ENCODE measurements at regions not wholly inside any gene's neighbourhood (a gene's known extent, or its start where the extent isn't known, plus 50 kb on each side); places are given as distances from the start of the nearest gene placed in this dataset.
A peak's percentile ranks its signal among the peaks of the same experiment; 100 is the strongest.

DNA sequence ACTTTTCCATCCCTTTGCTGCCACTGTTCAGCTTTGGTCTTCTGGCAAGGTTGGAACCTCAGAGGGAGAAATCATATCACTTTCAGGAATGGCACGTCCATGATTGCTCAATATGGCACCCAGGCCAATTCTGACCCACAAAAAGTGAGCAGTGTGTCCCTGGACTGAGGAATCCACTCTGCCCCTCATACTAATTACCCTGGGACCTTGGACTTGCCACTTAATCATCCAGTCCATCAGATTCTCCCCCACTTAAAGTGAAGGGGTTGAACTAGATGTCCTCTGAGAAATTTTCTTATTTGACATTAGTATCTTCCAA, 449.3 kb upstream of the CITED2 start:
- in situ Hi-C loops (cut with MboI; ENCODE audit: low sequenced_read_pairs): no loop called here
- no peak overlapping the region for H3K4me3 ChIP-seq
- no peaks in the 10 kb centered on the region for H3K9me3 ChIP-seq
- DNase-seq (ENCODE audit: low spot score in 2 of 2): no peak
- no peaks in the 10 kb centered on the region for H3K4me1 ChIP-seq
- no peaks in the 10 kb centered on the region for H3K36me3 ChIP-seq (replicated peaks)
- H3K27me3 ChIP-seq (ENCODE audit: low read depth): no peaks in the 10 kb centered on the region

DNA sequence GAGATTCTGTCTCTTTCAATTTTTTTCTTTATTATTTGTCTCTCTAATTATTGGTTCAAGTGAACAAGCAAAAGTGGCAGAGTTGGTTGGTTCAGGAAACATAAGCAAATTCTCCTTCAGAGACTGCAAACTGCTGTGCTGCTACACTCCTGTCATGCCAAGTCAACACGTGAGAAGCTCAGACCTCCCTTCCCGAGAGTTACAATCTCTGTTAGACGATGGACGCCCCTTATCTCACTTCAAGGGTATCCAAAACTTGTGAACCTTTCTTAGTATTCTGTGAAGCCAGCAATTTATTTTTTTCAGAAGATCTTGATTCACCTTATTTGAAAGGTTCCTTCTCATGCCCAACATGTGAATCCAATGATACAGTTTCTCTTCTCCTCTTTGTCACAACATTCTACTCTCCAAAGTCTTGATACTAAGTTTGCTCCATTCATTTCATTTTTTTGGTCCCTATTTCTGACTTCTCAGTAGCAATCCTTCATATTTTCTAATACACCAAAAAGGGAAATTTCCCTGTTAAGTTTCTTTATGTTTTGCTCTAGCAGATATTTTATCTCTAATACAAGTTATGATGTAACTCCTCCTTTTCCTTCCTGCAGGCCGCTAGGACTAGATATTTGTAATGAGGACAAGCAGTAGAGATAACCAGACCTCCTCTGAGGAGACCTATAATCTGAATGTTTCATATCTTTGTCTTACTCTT, 448.8 kb upstream of the CITED2 start:
- DNase-seq (ENCODE audit: low spot score in 2 of 2): no peak
- Histone ChIP-seq H3K27me3 (ENCODE audit: low read depth) (no peaks in the 10 kb centered on the region), H3K4me1 (no peaks in the 10 kb centered on the region), H3K36me3 (replicated peaks) (no peaks in the 10 kb centered on the region), H3K4me3 (no peak overlapping the region), H3K9me3 (no peaks in the 10 kb centered on the region)
- in situ Hi-C loops (cut with MboI; ENCODE audit: low sequenced_read_pairs): no loop called here

DNA sequence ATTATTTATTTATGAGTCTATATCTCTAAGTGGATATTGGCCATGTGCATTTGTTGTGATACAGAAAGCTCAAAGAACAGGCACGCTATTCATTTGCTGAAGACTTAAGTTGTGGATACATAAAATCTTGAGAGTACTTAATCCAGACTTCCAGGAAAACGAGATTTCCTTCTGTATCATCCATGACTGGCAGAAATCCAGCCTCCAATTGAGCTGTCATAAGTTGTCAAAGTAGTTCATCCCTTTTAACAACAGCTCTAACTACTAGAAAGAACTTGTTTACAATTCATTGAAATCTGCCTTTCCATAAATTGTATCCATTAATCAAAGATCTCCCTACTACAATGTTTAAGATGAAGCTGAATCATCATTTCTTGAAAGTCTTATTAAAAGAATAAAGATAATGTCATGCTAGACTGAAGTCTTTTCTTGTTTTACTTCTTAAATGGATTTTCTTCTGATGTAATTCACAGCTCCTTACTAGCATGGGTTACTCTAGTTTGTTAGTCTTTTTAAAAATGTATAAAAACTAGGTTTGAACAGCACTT, 447.3 kb upstream of the CITED2 start:
- Histone ChIP-seq H3K4me3 (no peak overlapping the region), H3K36me3 (replicated peaks) (no peaks in the 10 kb centered on the region), H3K9me3 (no peaks in the 10 kb centered on the region), H3K4me1 (no peaks in the 10 kb centered on the region), H3K27me3 (ENCODE audit: low read depth) (no peaks in the 10 kb centered on the region)
- in situ Hi-C loops (cut with MboI; ENCODE audit: low sequenced_read_pairs): no loop called here
- no peak for DNase-seq (ENCODE audit: low spot score in 2 of 2)

DNA sequence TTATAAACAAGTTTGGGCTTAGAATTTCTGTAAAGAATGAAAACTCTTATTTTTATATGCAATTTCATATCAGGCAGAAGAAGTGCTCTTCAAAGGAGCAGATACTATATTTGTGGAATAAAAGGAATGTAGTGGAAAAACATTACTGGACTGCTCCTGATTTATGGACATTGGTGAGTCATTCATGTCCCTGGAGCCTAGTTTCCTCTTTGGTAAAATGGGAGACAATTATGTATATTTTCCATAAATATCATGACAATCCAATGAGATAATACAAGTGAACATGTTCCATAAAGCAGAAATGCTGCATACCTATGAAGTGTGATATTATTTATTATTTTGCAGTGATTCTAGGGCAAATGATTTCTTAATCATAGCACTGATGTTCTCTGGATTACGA, 445.8 kb upstream of the CITED2 start:
- DNase-seq (ENCODE audit: low spot score in 2 of 2): no peak
- in situ Hi-C loops (cut with MboI; ENCODE audit: low sequenced_read_pairs): no loop called here

DNA sequence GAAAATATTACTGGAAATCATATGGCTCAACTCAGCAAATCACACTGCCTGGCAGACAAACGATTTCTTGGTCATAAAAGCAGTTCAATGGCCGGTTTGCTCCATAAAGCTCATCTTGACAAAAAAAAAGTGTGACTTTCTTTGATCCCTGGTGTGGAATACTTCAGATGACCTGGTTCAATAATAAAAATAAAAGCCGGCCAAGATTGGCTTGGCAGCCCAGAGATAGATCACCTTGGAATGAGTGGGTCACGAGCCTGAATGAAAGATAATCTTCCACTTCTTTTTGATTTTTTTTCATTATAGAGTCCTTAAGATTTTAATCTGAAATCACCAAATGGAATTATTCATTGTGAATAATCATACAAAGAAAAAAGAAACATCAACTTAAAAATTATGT, 445.3 kb upstream of the CITED2 start:
- no peaks in the 10 kb centered on the region for H3K9me3 ChIP-seq
- no peaks in the 10 kb centered on the region for H3K4me1 ChIP-seq
- H3K4me3 ChIP-seq: no peak overlapping the region
- in situ Hi-C loops (cut with MboI; ENCODE audit: low sequenced_read_pairs): no loop called here
- H3K27me3 ChIP-seq (ENCODE audit: low read depth): no peaks in the 10 kb centered on the region
- no peaks in the 10 kb centered on the region for H3K36me3 ChIP-seq (replicated peaks)
- no peak for DNase-seq (ENCODE audit: low spot score in 2 of 2)

More for the DNA sequence above, 445.8 kb upstream of the CITED2 start:
- H3K9me3 ChIP-seq: no peaks in the 10 kb centered on the region
- no peaks in the 10 kb centered on the region for H3K36me3 ChIP-seq (replicated peaks)
- no peaks in the 10 kb centered on the region for H3K27me3 ChIP-seq (ENCODE audit: low read depth)
- no peak overlapping the region for H3K4me3 ChIP-seq
- H3K4me1 ChIP-seq: no peaks in the 10 kb centered on the region

DNA sequence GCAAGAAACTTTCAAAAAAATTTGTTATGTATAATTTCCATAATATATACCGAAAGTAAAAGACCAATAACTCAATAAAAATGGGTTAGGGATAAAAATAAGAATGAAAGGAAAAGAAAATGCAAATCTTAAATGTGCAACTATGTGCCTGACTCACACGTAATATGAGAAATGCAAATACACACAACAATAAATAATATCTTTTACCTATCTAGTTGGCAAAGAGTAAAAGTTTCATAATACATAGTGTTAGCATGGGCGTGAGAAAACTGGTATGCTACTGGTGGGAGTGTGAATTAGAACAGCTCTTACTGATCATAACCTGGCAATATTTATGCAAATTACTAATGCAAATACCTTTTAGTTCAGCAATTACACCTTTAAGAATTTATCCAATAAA, 438.5 kb upstream of the CITED2 start:
- in situ Hi-C loops (cut with MboI; ENCODE audit: low sequenced_read_pairs): no loop called here
- no peak for DNase-seq (ENCODE audit: low spot score in 2 of 2)
- no peaks in the 10 kb centered on the region for H3K27me3 ChIP-seq (ENCODE audit: low read depth)

DNA sequence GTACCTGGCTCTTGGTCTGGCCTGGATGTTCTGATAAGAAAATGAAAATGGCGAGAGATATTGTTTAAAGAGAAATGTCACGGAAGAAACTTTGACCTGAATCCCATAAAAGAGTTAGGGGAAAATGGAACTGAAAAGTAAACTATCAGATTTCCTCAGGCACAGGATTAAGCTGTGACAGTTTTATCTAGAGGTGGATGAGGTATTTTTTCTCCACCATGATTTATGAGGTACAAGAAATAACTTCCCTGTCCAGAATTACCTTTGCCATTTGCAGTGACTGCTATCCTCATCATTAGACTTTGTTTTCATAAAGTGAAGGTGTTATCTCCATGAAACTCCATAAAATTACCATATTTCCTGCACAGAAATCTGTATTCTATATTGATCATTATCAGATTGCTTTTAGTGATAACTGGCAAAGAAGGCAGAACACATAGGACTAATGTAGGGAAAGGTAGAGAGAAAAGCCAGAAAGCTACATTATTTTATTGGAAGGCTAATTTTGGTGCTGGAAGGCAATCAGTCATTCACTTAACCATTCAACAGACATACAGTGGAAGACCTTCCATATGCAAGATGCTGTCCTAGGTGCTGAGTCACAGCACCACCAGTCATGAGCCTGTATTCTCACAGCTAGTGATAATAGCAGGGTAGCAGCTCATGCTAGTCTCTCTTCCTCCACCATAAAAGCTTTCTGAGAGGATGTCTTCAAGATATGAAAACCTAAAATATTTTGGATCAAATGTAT, 427.3 kb upstream of the CITED2 start:
- no peak for DNase-seq (ENCODE audit: low spot score in 2 of 2)
- no peak overlapping the region for H3K4me3 ChIP-seq

More for the DNA sequence above, 438.5 kb upstream of the CITED2 start:
- Histone ChIP-seq H3K36me3 (replicated peaks) (no peaks in the 10 kb centered on the region), H3K4me3 (no peak overlapping the region), H3K9me3 (no peaks in the 10 kb centered on the region), H3K4me1 (no peaks in the 10 kb centered on the region)

DNA sequence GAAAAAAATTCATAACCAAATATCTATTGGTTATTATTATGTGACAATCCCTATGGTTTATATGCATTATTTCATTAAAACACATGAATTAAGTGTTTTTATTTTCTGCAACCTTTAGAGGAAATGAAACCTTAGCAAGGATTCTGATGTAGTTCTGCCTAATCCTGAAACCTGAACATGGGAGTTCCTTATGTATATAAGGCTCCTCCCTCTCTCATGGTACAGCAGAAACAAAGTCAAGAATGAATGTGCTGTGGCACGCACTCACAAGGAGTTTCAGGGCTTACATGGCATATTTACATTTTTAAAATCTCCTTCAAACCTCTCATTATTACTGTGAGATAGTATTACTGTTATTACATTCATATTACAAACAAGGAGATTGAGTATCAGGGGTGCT, 426.4 kb upstream of the CITED2 start:
- H3K9me3 ChIP-seq: no peaks in the 10 kb centered on the region
- H3K36me3 ChIP-seq (replicated peaks): no peaks in the 10 kb centered on the region
- no peak for DNase-seq (ENCODE audit: low spot score in 2 of 2)
- no peaks in the 10 kb centered on the region for H3K4me1 ChIP-seq
- no peaks in the 10 kb centered on the region for H3K27me3 ChIP-seq (ENCODE audit: low read depth)
- in situ Hi-C loops (cut with MboI; ENCODE audit: low sequenced_read_pairs): no loop called here
- H3K4me3 ChIP-seq: no peak overlapping the region

More for the DNA sequence above, 427.3 kb upstream of the CITED2 start:
- Histone ChIP-seq H3K9me3 (no peaks in the 10 kb centered on the region), H3K4me1 (no peaks in the 10 kb centered on the region), H3K36me3 (replicated peaks) (no peaks in the 10 kb centered on the region), H3K27me3 (ENCODE audit: low read depth) (no peaks in the 10 kb centered on the region)
- in situ Hi-C loops (cut with MboI; ENCODE audit: low sequenced_read_pairs): no loop called here

DNA sequence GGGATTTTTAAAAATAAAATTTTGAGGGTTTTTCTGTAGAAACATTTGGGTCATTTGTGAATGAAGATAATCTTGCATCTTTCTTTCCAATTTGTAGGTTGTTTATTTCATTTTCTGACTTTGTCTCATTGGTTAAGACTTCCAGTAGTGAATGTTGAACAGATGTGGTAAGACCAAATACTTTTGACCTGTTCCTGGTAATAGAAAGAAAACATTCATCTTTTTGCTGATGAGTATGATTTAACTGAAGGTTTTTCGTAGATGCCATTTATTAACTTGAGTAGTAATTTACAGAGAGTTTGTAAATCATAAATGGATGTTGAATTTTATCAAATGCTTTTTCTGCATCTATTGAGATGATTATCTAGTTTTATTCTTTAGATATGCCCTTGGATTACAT, 416.1 kb upstream of the CITED2 start:
- no peak for DNase-seq (ENCODE audit: low spot score in 2 of 2)
- in situ Hi-C loops (cut with MboI; ENCODE audit: low sequenced_read_pairs): no loop called here
- no peaks in the 10 kb centered on the region for H3K4me1 ChIP-seq
- no peaks in the 10 kb centered on the region for H3K27me3 ChIP-seq (ENCODE audit: low read depth)
- H3K9me3 ChIP-seq: no peaks in the 10 kb centered on the region; the same call in 1 of the 2 replicates
- no peak overlapping the region for H3K4me3 ChIP-seq
- H3K36me3 ChIP-seq (replicated peaks): no peaks in the 10 kb centered on the region

DNA sequence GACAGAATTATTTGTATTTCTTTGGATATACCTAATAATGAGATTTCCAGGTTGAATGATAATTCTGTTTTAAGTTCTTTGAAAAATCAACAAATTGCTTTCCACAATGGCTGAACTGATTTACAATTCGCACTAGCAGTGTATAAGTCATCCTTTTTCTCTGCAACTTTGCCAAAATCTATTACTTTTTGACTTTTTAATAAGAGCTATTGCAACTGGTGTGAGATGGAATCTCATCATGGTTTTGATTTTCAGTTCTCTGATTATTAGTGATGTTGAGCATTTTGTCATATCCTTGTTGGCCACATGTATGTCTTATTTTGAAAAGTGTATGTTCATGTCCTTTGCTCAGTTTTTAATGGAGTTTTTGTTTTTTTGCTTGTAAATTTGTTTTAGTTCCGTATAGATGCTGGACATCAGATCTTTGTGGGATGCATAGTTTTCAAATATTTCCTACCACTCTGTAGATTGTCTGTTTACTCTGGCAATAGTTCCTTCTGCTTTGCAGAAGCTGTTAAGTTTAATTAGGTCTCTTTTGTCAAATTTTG, 409.8 kb upstream of the CITED2 start:
- in situ Hi-C loops (cut with MboI; ENCODE audit: low sequenced_read_pairs): no loop called here
- peaks cover 1% of the 10 kb centered on the region; the same call in 1 of the 2 replicates for H3K4me1 ChIP-seq
- no peak for DNase-seq (ENCODE audit: low spot score in 2 of 2)
- no peaks in the 10 kb centered on the region for H3K27me3 ChIP-seq (ENCODE audit: low read depth)
- no peak overlapping the region for H3K4me3 ChIP-seq
- no peaks in the 10 kb centered on the region; the same call in 1 of the 2 replicates for H3K9me3 ChIP-seq
- H3K36me3 ChIP-seq (replicated peaks): no peaks in the 10 kb centered on the region

DNA sequence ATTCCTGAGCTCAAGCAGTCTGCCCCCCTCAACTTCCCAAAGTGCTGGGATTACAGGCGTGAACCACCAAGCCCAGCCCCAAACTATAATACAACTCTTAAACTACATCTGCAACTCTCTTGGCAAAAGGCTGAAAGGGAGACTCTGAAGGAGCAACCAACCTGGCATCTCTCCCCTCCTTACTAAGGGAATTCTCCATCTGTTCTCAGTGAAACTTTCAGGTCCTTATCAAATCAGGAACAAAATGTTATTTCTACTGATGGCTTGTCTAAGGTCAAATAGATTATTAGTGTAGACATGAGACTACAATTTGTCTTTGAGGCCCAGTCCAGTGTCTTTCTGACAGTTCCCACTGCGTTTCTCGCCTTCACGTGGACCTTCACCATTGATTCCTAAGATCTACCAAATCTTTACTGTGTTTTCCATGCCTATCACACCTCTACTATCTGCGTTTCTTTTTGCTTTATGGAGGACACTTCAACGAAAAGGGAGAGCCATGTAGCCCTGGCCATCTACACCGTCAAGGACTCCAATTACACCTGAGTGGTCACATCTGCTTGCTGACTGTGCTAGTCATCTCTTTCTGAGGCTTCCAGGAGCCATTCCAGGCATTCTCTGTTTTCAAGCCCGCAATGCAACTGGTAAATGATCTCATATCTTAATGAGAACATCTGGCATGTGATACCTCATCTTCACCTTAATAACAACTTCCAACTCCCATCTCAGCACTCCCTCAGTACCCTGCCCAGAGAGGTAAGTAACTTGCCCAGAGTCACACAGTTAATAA, 405.7 kb upstream of the CITED2 start:
- in situ Hi-C loops (cut with MboI; ENCODE audit: low sequenced_read_pairs): no loop called here
- no peaks in the 10 kb centered on the region for H3K27me3 ChIP-seq (ENCODE audit: low read depth)
- no peaks in the 10 kb centered on the region for H3K36me3 ChIP-seq (replicated peaks)
- H3K4me3 ChIP-seq: no peak overlapping the region
- DNase-seq (ENCODE audit: low spot score in 2 of 2): no peak
- H3K4me1 ChIP-seq: peaks cover 40% of the 10 kb centered on the region
- no peaks in the 10 kb centered on the region for H3K9me3 ChIP-seq

DNA sequence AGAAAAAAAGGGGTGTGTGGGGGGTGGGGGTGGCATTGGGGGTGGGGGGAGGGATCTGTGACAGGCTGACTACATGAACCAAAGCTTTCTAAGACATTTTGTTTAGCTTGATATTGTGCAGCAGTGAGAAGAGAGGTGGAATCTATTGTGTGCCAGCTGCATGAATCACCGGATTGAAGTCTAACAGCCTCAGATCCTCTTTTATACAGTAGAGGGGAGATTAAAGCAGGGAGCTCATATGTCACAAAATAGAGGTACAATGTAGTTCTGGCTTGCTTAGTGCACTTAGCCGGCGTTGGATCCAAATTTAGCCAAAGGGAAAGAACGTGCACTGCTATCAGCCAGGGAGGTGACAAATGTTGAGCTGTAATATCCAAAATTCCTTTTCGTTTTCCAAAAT, 404.2 kb upstream of the CITED2 start:
- in situ Hi-C loops (cut with MboI; ENCODE audit: low sequenced_read_pairs): no loop called here
- H3K9me3 ChIP-seq: no peaks in the 10 kb centered on the region
- DNase-seq (ENCODE audit: low spot score in 2 of 2): peak; percentile 53 to 92
- H3K4me1 ChIP-seq: peaks cover 41% of the 10 kb centered on the region
- H3K36me3 ChIP-seq (replicated peaks): no peaks in the 10 kb centered on the region
- no peak overlapping the region for H3K4me3 ChIP-seq
- H3K27me3 ChIP-seq (ENCODE audit: low read depth): no peaks in the 10 kb centered on the region

DNA sequence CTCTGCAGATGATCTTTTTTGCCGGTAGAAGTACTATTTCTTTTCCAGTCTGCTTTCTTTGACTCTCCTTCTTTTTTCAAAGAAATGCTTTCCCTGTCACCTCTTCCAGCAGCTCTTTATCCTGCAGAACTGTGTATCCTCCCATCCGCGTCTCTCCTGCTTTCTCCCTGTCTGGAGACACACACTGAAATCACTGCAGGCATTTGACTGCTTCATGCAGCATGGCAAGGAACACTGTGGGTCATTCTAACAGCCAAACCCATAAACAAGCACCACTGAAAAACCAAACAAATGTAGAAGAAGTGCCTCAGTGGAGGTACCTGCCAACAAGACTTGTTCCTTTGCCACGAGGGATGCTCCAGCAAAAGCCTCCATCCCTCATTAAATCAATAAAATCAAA, 403.7 kb upstream of the CITED2 start:
- Histone ChIP-seq H3K27me3 (ENCODE audit: low read depth) (no peaks in the 10 kb centered on the region), H3K4me3 (no peak overlapping the region), H3K4me1 (peaks cover 41% of the 10 kb centered on the region), H3K36me3 (replicated peaks) (no peaks in the 10 kb centered on the region), H3K9me3 (no peaks in the 10 kb centered on the region)
- DNase-seq (ENCODE audit: low spot score in 2 of 2): peak; percentile 32 to 45
- in situ Hi-C loops (cut with MboI; ENCODE audit: low sequenced_read_pairs): no loop called here
